Muscle layer of duodenum (tissue), 2 donors: ENCODE measurements at regions not wholly inside any gene's neighbourhood (a gene's known extent, or its start where the extent isn't known, plus 50 kb on each side); places are given as distances from the start of the nearest gene placed in this dataset.

ENCODE experiments used
- H3K27ac ChIP-seq: one replicate; pipeline ENCODE4 v1.7.0; 2013; ENCODE audit warnings: mild to moderate bottlenecking, low read length
- H3K27me3 ChIP-seq: one replicate; pipeline ENCODE4 v1.7.0; 2013; ENCODE audit warnings: low read depth, mild to moderate bottlenecking, control low read depth, low read length
- H3K36me3 ChIP-seq, 2 donors: one replicate each; pipeline ENCODE4 v1.7.0; 2013; ENCODE audit warnings: low read length in 2 of 2, control low read depth in 1 of 2, mild to moderate bottlenecking in 1 of 2; ENCODE audit not compliant: insufficient read depth in 2 of 2, control insufficient read depth in 1 of 2
- H3K4me1 ChIP-seq, 2 donors: one replicate each; pipeline ENCODE4 v1.7.0; 2013; ENCODE audit warnings: low read length in 2 of 2, mild to moderate bottlenecking in 2 of 2, control low read depth in 1 of 2, moderate library complexity in 1 of 2; ENCODE audit not compliant: insufficient read depth in 2 of 2, control insufficient read depth in 1 of 2
- H3K4me3 ChIP-seq, 2 donors: one replicate each; pipeline ENCODE4 v1.7.0; 2013; ENCODE audit warnings: low read length in 2 of 2, low read depth in 1 of 2, mild to moderate bottlenecking in 1 of 2
- H3K9me3 ChIP-seq, 2 donors: one replicate each; pipeline ENCODE4 v1.7.0; 2013; ENCODE audit warnings: low read length in 2 of 2, control low read depth in 1 of 2, mild to moderate bottlenecking in 1 of 2; ENCODE audit not compliant: control insufficient read depth in 1 of 2
- donor health status: healthy.

DNA sequence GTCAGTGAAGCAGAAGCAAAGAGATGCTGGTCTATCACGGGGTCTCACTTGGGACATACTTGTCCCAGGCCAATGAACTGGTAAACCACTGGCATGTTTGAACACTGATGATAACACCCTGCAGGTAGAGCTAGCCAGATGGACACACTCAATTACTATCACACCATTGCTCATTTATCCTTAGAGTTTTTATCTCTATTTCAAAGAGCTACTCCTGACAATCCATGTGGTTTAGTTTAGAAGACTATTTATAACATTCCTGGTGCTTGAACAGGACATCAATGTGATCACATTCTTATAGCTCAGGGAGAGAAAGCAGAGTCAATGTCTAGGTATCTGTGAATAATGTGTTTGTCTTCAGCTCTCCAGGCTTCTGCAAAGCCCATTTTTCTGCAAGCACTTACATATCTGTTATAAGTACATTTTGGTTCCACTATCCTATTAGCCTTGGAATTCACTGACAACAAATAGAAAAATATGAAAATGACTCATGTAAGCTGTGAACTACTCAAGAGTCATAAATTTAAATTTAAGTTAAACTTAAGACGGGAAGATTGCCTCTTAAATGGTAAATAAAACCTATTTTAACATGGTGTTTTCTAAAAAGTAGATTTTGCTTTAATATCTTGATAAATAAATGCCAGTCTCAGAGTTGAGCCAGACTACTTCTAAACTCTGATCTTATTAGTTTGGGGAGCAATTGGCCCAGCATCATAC, 106.7 kb upstream of the MBL2 start:
- no peak overlapping the region for H3K27ac ChIP-seq
- no peaks in the 10 kb centered on the region for H3K27me3 ChIP-seq
- H3K4me3 ChIP-seq, result no peak overlapping the region
- H3K36me3 ChIP-seq, result no peaks in the 10 kb centered on the region
- no peaks in the 10 kb centered on the region for H3K4me1 ChIP-seq
- H3K9me3 ChIP-seq, result no peaks in the 10 kb centered on the region

DNA sequence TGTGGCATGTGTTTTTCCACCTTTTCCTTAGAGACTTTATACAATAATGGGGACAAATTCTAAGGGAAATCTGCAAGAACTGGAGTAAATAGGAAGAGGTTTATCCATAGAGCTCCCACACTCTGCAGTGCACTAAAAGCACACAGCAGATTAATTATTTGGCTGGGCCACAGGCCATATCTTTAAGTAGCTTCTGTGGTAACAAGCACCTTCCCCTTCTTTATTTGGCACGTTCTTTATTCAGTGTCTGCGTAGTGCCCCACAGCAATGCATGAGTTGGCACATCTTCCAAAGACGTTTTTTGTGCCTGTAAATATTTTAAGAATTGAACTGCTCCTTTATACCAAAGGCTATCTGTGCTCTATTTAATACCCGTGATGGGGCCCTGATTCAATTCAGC, 104.9 kb upstream of the MBL2 start:
- Histone ChIP-seq H3K4me1 (no peaks in the 10 kb centered on the region), H3K4me3 (no peak overlapping the region), H3K27ac (no peak overlapping the region), H3K36me3 (no peaks in the 10 kb centered on the region), H3K9me3 (no peaks in the 10 kb centered on the region), H3K27me3 (no peaks in the 10 kb centered on the region)

DNA sequence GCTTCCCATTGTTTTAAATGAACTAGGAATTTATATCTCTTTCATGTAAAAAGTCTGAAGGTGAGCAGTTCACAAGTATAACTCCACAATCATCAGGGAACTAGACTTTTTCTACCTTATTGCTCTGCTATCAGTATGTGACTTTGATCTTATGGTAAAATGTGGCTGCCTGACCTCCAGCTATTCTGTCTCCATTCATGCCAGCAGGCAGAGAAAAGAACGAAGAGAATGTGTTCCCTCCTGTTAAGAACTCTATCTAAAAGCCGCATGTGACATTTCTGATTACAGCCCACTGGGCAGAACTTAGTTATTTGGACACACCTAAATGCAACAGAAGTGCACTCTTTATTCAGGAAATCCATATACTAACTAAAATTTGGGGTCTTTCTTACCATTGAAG, 102.8 kb upstream of the MBL2 start:
- H3K27ac ChIP-seq, result no peak overlapping the region
- no peak overlapping the region for H3K4me3 ChIP-seq
- H3K27me3 ChIP-seq, result no peaks in the 10 kb centered on the region
- no peaks in the 10 kb centered on the region for H3K4me1 ChIP-seq
- no peaks in the 10 kb centered on the region for H3K9me3 ChIP-seq
- H3K36me3 ChIP-seq, result no peaks in the 10 kb centered on the region

DNA sequence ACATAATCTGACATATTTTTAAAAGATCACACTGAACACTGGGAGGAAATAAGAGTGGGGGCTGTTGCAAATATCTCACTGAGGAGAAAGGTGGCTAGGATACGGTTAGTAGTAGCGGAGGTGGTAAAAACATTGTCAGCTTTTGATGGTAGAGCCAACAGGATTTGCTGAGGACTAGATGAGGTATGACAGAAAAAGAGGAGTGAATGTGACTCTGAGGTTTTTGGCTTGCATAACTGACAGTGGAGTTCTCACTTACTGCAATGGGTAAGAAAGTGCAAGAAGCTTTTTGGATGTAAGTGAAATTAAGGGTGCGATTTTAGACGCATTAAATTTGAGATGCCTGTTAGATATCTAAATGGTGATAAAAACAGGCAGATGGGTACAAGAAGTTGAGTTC, 102.0 kb upstream of the MBL2 start:
- H3K27ac ChIP-seq, result no peak overlapping the region
- H3K27me3 ChIP-seq, result no peaks in the 10 kb centered on the region
- no peaks in the 10 kb centered on the region for H3K9me3 ChIP-seq
- no peaks in the 10 kb centered on the region for H3K36me3 ChIP-seq
- no peak overlapping the region for H3K4me3 ChIP-seq
- H3K4me1 ChIP-seq, result no peaks in the 10 kb centered on the region

DNA sequence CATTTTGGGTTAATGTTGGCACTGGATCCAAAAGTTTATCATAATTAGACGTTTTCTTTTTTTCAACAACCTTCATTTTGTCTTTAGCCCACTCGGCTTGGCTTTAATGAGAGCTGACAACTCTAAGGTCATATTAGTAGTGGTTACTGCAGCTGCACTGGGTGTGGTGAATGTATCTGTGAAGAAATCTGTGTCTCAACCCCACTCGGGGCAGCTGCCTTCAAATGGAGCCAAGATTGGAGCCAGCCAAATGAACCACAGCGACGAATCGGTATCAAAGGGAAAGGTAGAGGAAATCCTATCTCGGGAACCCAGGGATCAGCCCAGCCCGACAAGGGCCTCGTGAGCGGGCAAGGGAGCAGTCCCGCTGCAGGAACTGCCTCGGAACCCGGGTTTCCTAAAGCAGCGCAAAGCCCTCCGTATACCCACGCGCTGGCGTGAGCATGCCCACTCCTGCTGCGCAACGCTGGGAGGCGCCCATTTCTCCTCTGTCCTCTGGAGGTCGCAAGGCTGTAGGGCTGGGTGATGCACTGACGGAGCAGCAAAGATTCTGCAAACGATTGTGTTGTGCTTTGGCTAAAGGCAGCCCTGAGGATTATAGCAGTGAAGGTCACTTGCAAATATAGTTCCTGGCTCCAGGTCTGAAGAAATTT, 98.7 kb upstream of the MBL2 start:
- peaks cover 0 to 2% of the 10 kb centered on the region in 2 donors for H3K9me3 ChIP-seq
- no peaks in the 10 kb centered on the region for H3K36me3 ChIP-seq
- no peak overlapping the region for H3K4me3 ChIP-seq
- H3K27me3 ChIP-seq, result no peaks in the 10 kb centered on the region
- no peaks in the 10 kb centered on the region for H3K4me1 ChIP-seq
- no peak overlapping the region for H3K27ac ChIP-seq

DNA sequence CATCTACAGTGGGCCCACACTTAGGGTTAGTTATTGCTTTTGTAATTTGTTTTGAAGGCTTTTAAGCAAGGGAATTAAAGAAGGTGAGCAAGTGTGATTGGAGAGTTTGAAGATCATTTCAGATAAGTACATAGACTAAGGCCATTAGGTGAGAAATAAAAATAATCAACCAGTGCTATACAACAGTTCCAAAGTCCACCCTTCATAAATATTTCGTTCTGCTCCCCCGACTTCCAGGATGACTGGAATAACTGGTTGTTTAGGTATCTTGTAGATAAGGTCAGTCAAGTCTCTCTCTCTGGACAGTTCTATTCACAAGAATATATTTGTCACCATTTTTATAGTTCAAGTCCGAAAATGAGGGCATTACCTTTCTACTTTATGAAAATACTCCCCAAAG, 98.0 kb upstream of the MBL2 start:
- Histone ChIP-seq H3K9me3 (peaks cover 0 to 2% of the 10 kb centered on the region in 2 donors), H3K4me1 (no peaks in the 10 kb centered on the region), H3K36me3 (no peaks in the 10 kb centered on the region), H3K4me3 (no peak overlapping the region), H3K27me3 (no peaks in the 10 kb centered on the region), H3K27ac (no peak overlapping the region)

DNA sequence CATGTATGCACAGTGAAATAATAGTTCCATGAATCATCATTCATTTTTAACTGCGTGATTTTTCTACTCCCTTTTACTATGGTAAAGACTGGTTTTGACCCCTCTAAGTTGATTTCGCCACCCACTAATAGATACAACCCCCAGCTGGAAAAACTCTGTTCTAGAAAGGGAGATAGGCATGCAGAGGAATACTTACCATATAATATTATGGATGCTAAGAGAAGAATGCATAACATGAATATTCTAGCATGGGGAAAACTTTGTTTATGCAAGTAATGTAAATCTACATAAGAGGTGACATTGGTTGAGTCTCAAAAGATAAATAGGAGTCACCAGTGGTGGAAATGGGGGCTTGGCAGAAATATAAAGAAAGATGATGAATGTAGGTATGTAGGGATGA, 97.3 kb upstream of the MBL2 start:
- no peaks in the 10 kb centered on the region for H3K36me3 ChIP-seq
- no peak overlapping the region for H3K27ac ChIP-seq
- H3K9me3 ChIP-seq, result peaks cover 0 to 2% of the 10 kb centered on the region in 2 donors
- no peaks in the 10 kb centered on the region for H3K27me3 ChIP-seq
- no peaks in the 10 kb centered on the region for H3K4me1 ChIP-seq
- no peak overlapping the region for H3K4me3 ChIP-seq

DNA sequence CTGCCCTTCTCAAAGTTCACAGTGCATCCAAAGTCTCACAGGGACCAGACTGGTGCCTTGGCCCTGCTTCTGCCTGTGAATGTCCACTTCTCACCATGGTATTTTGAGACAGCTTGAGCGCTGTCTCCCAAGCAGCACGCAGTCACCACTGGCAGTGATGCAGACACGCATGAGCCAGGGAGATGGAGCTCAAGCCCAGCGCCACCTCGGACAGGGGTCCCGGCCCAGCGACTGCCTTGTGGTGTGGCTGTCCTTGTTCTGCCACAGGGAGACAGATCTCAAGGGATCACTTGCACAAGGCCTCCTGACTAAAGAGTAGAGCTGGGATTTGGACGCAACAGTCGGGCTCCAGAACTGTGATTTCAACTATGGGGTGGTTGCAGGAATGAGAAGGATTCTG, 92.6 kb upstream of the MBL2 start:
- Histone ChIP-seq H3K4me3 (no peak overlapping the region), H3K9me3 (peaks cover 0 to 2% of the 10 kb centered on the region in 2 donors), H3K27ac (no peak overlapping the region), H3K4me1 (no peaks in the 10 kb centered on the region), H3K27me3 (no peaks in the 10 kb centered on the region), H3K36me3 (no peaks in the 10 kb centered on the region)

DNA sequence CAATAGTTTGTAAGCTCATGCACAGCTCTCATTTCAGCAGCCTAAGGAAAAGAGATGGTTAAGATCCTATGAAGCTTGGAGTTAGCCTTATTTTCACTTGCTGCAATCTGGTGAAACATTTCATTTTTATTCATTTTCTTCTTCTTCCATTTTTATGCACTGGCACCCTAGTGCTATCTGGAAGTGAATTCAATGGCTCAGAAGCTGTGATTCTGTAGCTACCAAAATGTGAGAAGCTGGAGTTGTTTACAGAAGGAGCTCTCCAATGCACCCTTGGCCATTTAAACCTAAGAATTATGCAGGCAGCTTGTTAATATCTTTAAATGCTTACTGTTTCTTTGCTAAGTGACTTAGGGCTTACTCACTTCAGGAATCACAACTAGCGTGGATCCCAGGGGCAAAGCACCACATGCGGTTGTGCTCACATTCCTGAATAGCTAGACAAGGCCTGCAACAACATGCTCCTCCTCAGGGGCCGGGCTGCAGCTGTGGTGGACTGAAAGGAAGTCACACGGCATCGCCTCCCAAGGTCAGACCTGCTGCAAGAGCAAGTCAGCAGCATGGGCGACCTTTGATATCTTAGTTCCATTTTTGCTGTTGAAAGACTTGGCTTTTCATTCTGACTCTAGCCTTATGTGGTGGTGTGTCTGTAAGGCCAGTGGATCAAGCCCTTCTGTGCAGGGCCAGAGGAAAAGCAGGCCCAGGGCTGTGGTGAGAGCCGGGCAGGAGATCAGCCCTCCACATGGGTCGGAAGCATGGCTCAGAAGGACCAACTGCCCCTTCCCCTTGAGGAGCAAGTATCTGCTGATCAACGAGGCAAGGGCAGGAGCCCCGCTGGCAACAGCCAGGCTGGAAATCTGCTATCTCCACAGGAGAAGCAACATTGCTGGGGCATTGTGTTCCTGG, 91.9 kb upstream of the MBL2 start:
- Histone ChIP-seq H3K27me3 (no peaks in the 10 kb centered on the region), H3K27ac (no peak overlapping the region), H3K4me1 (no peaks in the 10 kb centered on the region)

DNA sequence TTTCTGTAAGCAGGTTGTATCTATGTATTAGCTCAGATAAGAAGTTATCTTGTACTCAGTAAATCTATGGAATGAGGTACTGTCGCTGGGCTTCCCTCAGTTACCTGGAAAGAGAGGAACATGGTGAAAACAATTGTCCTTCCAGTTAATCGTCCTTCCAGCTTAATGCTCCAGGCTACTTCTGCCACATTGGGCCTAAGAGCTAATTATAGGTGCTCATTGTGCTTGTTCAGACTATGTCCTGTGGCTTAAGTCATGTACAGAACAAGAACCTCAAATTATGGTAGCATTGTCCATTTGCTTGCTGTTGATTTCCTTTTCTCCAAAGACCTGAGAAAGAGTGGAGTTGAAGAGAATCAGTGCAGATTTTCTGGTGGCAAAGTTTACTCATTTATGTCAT, 86.1 kb upstream of the MBL2 start:
- no peaks in the 10 kb centered on the region for H3K4me1 ChIP-seq
- no peaks in the 10 kb centered on the region for H3K27me3 ChIP-seq
- H3K27ac ChIP-seq, result no peak overlapping the region
- no peaks in the 10 kb centered on the region for H3K36me3 ChIP-seq
- H3K4me3 ChIP-seq, result no peak overlapping the region
- H3K9me3 ChIP-seq, result no peaks in the 10 kb centered on the region

More for the DNA sequence above, 91.9 kb upstream of the MBL2 start:
- H3K36me3 ChIP-seq, result no peaks in the 10 kb centered on the region
- H3K9me3 ChIP-seq, result peaks cover 0 to 2% of the 10 kb centered on the region in 2 donors
- no peak overlapping the region for H3K4me3 ChIP-seq

DNA sequence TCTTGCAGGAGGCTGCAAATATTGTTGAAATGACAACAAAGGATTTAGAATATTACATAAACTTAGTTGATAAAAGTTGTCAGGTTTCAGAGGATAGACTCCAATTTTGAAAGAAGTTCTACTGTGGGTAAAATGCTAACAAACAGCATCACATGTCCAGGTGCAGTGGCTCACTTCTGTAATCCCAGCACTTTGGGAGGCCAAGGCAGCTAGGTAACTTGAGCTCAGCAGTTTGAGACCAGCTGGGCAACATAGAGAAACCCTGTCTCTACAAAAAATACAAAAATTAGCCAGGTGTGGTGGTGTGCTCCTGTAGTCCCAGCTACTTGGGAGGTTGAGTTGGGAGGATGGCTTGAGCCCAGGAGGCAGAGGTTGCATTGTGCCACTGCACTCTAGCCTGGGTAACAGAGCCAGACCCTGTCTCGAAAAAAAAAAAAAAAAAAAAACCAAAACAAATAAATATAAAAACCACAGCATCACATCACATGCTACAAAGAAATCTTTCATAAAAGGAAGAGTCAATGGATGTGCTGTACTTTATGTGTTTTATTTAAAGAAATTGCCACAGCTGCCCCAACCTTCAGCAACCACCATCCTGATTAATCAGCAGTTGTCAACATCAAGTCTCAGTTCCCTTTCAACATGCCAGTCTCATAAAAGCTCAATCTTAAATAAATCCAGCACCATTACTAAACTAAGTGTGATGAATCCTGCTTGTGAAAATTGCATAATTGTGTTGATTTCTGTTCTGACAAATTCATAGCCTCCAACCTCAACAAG, 83.2 kb upstream of the MBL2 start:
- H3K36me3 ChIP-seq, result no peaks in the 10 kb centered on the region
- no peaks in the 10 kb centered on the region for H3K9me3 ChIP-seq
- no peaks in the 10 kb centered on the region for H3K27me3 ChIP-seq
- H3K4me3 ChIP-seq, result no peak overlapping the region
- no peaks in the 10 kb centered on the region for H3K4me1 ChIP-seq
- no peak overlapping the region for H3K27ac ChIP-seq
